CD4-positive, alpha-beta T cell treated with Interleukin-15 for 1 hour (primary cell): ENCODE measurements at regions not wholly inside any gene's neighbourhood (a gene's known extent, or its start where the extent isn't known, plus 50 kb on each side); places are given as distances from the start of the nearest gene placed in this dataset.

Experiments
- DNase-seq: peaks from one replicate; pipeline ENCODE4 v3.0.0-alpha.2; 2020

- no peak for DNase-seq
Measured at GRCh38 chr1:187091666-187092065, 262.9 kb downstream of the PLA2G4A start.

- DNase-seq, result no peak
Measured at GRCh38 chr1:187092104-187092503, 263.4 kb downstream of the PLA2G4A start.

GRCh38 chr1:187096689-187097088 is 267.9 kb downstream of the PLA2G4A start:
- no peak for DNase-seq

- no peak for DNase-seq
Measured at GRCh38 chr1:187110351-187110750, 281.6 kb downstream of the PLA2G4A start.

- no peak for DNase-seq
Measured at GRCh38 chr1:187114792-187115191, 286.0 kb downstream of the PLA2G4A start.

GRCh38 chr1:187121661-187122060 is 292.9 kb downstream of the PLA2G4A start:
- no peak for DNase-seq

GRCh38 chr1:187122566-187122965 is 293.8 kb downstream of the PLA2G4A start:
- DNase-seq, result no peak

- DNase-seq, result no peak
Measured at GRCh38 chr1:187129132-187129531, 300.4 kb downstream of the PLA2G4A start.

GRCh38 chr1:187143783-187144182 is 315.0 kb downstream of the PLA2G4A start:
- no peak for DNase-seq

- DNase-seq, result no peak
Measured at GRCh38 chr1:187146388-187146787, 317.6 kb downstream of the PLA2G4A start.

- DNase-seq, result no peak
Measured at GRCh38 chr1:187151555-187151954, 322.8 kb downstream of the PLA2G4A start.

GRCh38 chr1:187153047-187153446 is 324.3 kb downstream of the PLA2G4A start:
- DNase-seq, result no peak

- no peak for DNase-seq
Measured at GRCh38 chr1:187157115-187157514, 328.4 kb downstream of the PLA2G4A start.

GRCh38 chr1:187157552-187157951 is 328.8 kb downstream of the PLA2G4A start:
- no peak for DNase-seq

- no peak for DNase-seq
Measured at GRCh38 chr1:187167555-187167954, 338.8 kb downstream of the PLA2G4A start.

GRCh38 chr1:187168297-187168696 is 339.5 kb downstream of the PLA2G4A start:
- no peak for DNase-seq

GRCh38 chr1:187185389-187185788 is 356.6 kb downstream of the PLA2G4A start:
- DNase-seq, result no peak

- DNase-seq, result no peak
Measured at GRCh38 chr1:187197685-187198084, 368.9 kb downstream of the PLA2G4A start.

GRCh38 chr1:187203257-187203656 is 374.5 kb downstream of the PLA2G4A start:
- no peak for DNase-seq

GRCh38 chr1:187212377-187212776 is 383.6 kb downstream of the PLA2G4A start:
- DNase-seq, result no peak

GRCh38 chr1:187226396-187226795 is 397.6 kb downstream of the PLA2G4A start:
- no peak for DNase-seq

GRCh38 chr1:187228790-187229189 is 400.0 kb downstream of the PLA2G4A start:
- DNase-seq, result no peak

GRCh38 chr1:187229496-187229895 is 400.7 kb downstream of the PLA2G4A start:
- DNase-seq, result no peak

- no peak for DNase-seq
Measured at GRCh38 chr1:187234706-187235105, 406.0 kb downstream of the PLA2G4A start.

- DNase-seq, result no peak
Measured at GRCh38 chr1:187236199-187236598, 407.4 kb downstream of the PLA2G4A start.

GRCh38 chr1:187236676-187237075 is 407.9 kb downstream of the PLA2G4A start:
- no peak for DNase-seq
